ENCODE measurements at regions not wholly inside any gene's neighbourhood (a gene's known extent, or its start where the extent isn't known, plus 50 kb on each side); places are given as distances from the start of the nearest gene placed in this dataset.

GRCh38 chr19:5216141-5216847, 124.3 kb downstream of the PTPRS start:
- no peak for TF ChIP-seq POLR2A (IDR thresholded peaks at IDR 0.05; ENCODE audit: low read length)
- TF ChIP-seq GATA1 (IDR thresholded peaks at IDR 0.05; ENCODE audit: low read depth, low read length), result no peak
